HCT116 (cell line): ENCODE measurements at regions not wholly inside any gene's neighbourhood (a gene's known extent, or its start where the extent isn't known, plus 50 kb on each side); places are given as distances from the start of the nearest gene placed in this dataset.

Source experiments
- ATAC-seq: fragments of 200-7000 bp; cut with Tn5 transposase; 2 replicates; pipeline ENCODE4 v1.9.1; 2020; ENCODE audit warnings: mild to moderate bottlenecking, moderate library complexity
- BruUV-seq: library from RNA; stranded (reverse); fragments of 400-500 nt; replicated peaks from 2 replicates; lab custom pipeline; 2021; lab: Mats Ljungman, UMichigan
- CTCF ChIA-PET: fragments of 300-600 bp; sonication (Branson Sonifier 250); formaldehyde crosslinking; loops from one replicate; lab custom pipeline; 2021; ENCODE audit warnings: antibody characterized with exemption; lab: Charles Lee
- POLR2A ChIA-PET: fragments of 300-600, 350-600 bp; sonication (Branson Sonifier 250); formaldehyde crosslinking; loops from one replicate; lab custom pipeline; 2021; ENCODE audit warnings: antibody characterized with exemption; lab: Charles Lee
- RAD21 ChIA-PET, 2 experiments: fragments of 300-600 bp; sonication (Branson Sonifier 250); formaldehyde crosslinking; loops; one replicate each; lab custom pipeline; 2023; ENCODE audit warnings: low total read pairs in 2 of 2; ENCODE audit not compliant: uncharacterized antibody in 2 of 2, unreplicated experiment in 2 of 2, low non-redundant PET in 1 of 2; lab: Charles Lee
- DNase-seq: peaks from one replicate; pipeline ENCODE4 v3.0.0-alpha.2; 2010; ENCODE audit warnings: low read depth, low spot score
- H2AFZ ChIP-seq: fragments of 200-600 bp; shearing (Covaris generic), sonication (generic); 2 replicates; pipeline ENCODE4 v1.6.1; 2017; ENCODE audit warnings: low read depth, mixed run types, mixed read lengths, antibody characterized with exemption, low read length; ENCODE audit not compliant: poor library complexity, severe bottlenecking
- H3K27ac ChIP-seq: 2 replicates; pipeline ENCODE4 v1.5.1; 2012; ENCODE audit warnings: low read depth, low read length
- H3K27me3 ChIP-seq: fragments of 200-600 bp; sonication (generic); 2 replicates; pipeline ENCODE4 v1.6.1; 2016; ENCODE audit warnings: mixed run types, low read length, mixed read lengths; ENCODE audit not compliant: insufficient read depth
- H3K36me3 ChIP-seq, 2 experiments: fragments of 200-500 bp in 1 of 2; fragments of 200-600 bp in 1 of 2; sonication (Bioruptor generic) in 1 of 2; sonication (generic) in 1 of 2; 2 replicates each; pipeline versions ENCODE4 v1.5.1 to v1.6.1; 2014 to 2016; ENCODE audit warnings: low read length in 2 of 2, inconsistent platforms in 1 of 2, mixed read lengths in 1 of 2, mixed run types in 1 of 2; ENCODE audit not compliant: insufficient read depth in 2 of 2, control insufficient read depth in 1 of 2
- H3K4me1 ChIP-seq, 2 experiments: fragments of 200-600 bp in 1 of 2; sonication (generic) in 1 of 2; 2 replicates each; pipeline versions ENCODE4 v1.5.1 to v1.6.1; 2012 to 2017; ENCODE audit warnings: low read length in 2 of 2, inconsistent platforms in 1 of 2, mild to moderate bottlenecking in 1 of 2, mixed read lengths in 1 of 2, mixed run types in 1 of 2, moderate library complexity in 1 of 2; ENCODE audit not compliant: insufficient read depth in 2 of 2, control insufficient read depth in 1 of 2
- H3K4me2 ChIP-seq: fragments of 200-600 bp; sonication (generic); 2 replicates; pipeline ENCODE4 v1.6.1; 2017; ENCODE audit warnings: mixed run types, low read length, mixed read lengths
- H3K4me3 ChIP-seq, 2 experiments: fragments of 200-600 bp in 1 of 2; sonication (generic) in 1 of 2; replicated peaks in 1 of 2; 2 replicates each; pipeline ENCODE4 v1.5.1; 2011 to 2016; ENCODE audit warnings: low read length in 2 of 2, control low read depth in 1 of 2, low read depth in 1 of 2, mild to moderate bottlenecking in 1 of 2, mixed read lengths in 1 of 2, mixed run types in 1 of 2
- H3K79me2 ChIP-seq: fragments of 200-600 bp; sonication (generic); 2 replicates; pipeline ENCODE4 v1.6.1; 2017; ENCODE audit warnings: mild to moderate bottlenecking, mixed run types, low read length, moderate library complexity, mixed read lengths; ENCODE audit not compliant: insufficient read depth
- H3K9ac ChIP-seq: fragments of 200-600 bp; sonication (generic); 2 replicates; pipeline ENCODE4 v1.6.1; 2016; ENCODE audit warnings: low read length, mixed read lengths
- H3K9me2 ChIP-seq: fragments of 200-600 bp; sonication (generic), shearing (Covaris generic); 2 replicates; pipeline ENCODE4 v1.6.1; 2017; ENCODE audit warnings: mixed run types, mild to moderate bottlenecking, moderate library complexity; ENCODE audit not compliant: insufficient read depth
- H3K9me3 ChIP-seq, 2 experiments: fragments of 200-500 bp in 1 of 2; fragments of 200-600 bp in 1 of 2; sonication (Bioruptor generic) in 1 of 2; sonication (generic) in 1 of 2; 2 replicates each; pipeline ENCODE4 v1.6.1; 2014 to 2017; ENCODE audit warnings: low read length in 2 of 2, mixed read lengths in 2 of 2, inconsistent platforms in 1 of 2, low read depth in 1 of 2, mild to moderate bottlenecking in 1 of 2, mixed run types in 1 of 2, moderate library complexity in 1 of 2; ENCODE audit not compliant: control insufficient read depth in 1 of 2, insufficient read depth in 1 of 2
- H4K20me1 ChIP-seq: fragments of 200-600 bp; sonication (generic), shearing (Covaris generic); 2 replicates; pipeline ENCODE4 v1.6.1; 2017; ENCODE audit warnings: mixed run types, mild to moderate bottlenecking, moderate library complexity; ENCODE audit not compliant: insufficient read depth
- CEBPB ChIP-seq: IDR thresholded peaks from 2 replicates; pipeline ENCODE4 v1.6.1; 2012; ENCODE audit warnings: low read depth
- EGR1 ChIP-seq: IDR thresholded peaks from 2 replicates; pipeline ENCODE4 v1.6.1; 2012; ENCODE audit warnings: low read depth
- ELF1 ChIP-seq: IDR thresholded peaks from 2 replicates; pipeline ENCODE4 v1.6.1; 2012; ENCODE audit warnings: low read depth, borderline replicate concordance
- EZH2phosphoT487 ChIP-seq: fragments of 200-600 bp; IDR thresholded peaks from 2 replicates; pipeline ENCODE4 v1.6.1; 2018; ENCODE audit warnings: antibody characterized with exemption, borderline replicate concordance
- JUND ChIP-seq: IDR thresholded peaks from 2 replicates; pipeline ENCODE4 v1.6.1; 2012
- POLR2AphosphoS5 ChIP-seq: IDR thresholded peaks from 2 replicates; pipeline ENCODE4 v1.6.1; 2011; ENCODE audit warnings: mild to moderate bottlenecking, low read depth, low read length, moderate library complexity
- SIN3A ChIP-seq: IDR thresholded peaks from 2 replicates; pipeline ENCODE4 v1.6.1; 2012; ENCODE audit warnings: low read depth
- TCF7L2 ChIP-seq: IDR thresholded peaks from 2 replicates; pipeline ENCODE4 v1.7.0; 2011; ENCODE audit warnings: borderline replicate concordance, inconsistent platforms; ENCODE audit not compliant: insufficient read depth, insufficient read length; ENCODE audit errors: extremely low read depth
- YY1 ChIP-seq: IDR thresholded peaks from 2 replicates; pipeline ENCODE4 v1.6.1; 2011; ENCODE audit warnings: low read length, low read depth, moderate library complexity, mild to moderate bottlenecking; ENCODE audit not compliant: insufficient replicate concordance; ENCODE audit errors: extremely low read depth
- ZFX ChIP-seq: fragments of 450-650 bp; IDR thresholded peaks from 2 replicates; pipeline ENCODE4 v1.6.1; 2017
- ZNF274 ChIP-seq: fragments of 200-500 bp; sonication (Bioruptor generic); IDR thresholded peaks from 2 replicates; pipeline ENCODE4 v1.6.1; 2014; ENCODE audit warnings: mild to moderate bottlenecking, low read depth, low read length, inconsistent platforms
- intact Hi-C: fragments of 100-400 bp; cut with micrococcal nuclease; formaldehyde crosslinking; loops from 2 replicates; pipeline ENCODE4 v1.10.0; 2022
- TF ChIP-seq, protein P1 (sequence below): IDR thresholded peaks from 2 replicates; pipeline ENCODE4 v1.6.1; 2012

DNA sequence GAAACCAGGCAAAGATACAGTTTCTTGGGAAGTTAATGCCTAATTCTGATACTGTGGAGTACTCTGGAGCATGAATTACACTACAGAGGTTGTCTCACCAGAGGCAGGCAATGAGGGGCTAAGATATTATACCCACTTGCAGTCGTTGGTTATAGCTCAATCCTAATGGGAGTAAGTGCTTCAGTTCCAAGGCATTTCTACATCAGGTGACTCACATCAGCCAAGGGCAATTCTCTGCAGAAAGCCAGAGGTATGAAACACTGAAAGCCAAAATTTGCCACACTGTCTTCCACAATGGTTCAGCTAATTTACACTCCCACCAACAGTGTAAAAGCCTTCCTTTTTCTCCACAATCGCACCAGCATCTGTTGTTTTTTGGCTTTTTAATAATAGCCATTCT is 174.0 kb upstream of the IL15 start:
- Histone ChIP-seq H3K9ac (no peak overlapping the region), H3K79me2 (no peaks in the 10 kb centered on the region), H3K4me1 (peaks cover 0 to 9% of the 10 kb centered on the region in 2 experiments; a peak in 2 of 4 replicates), H3K27ac (no peak overlapping the region), H2AFZ (no peak overlapping the region), H3K4me2 (no peak overlapping the region), H3K27me3 (no peaks in the 10 kb centered on the region), H3K4me3 (no peak overlapping the region), H3K9me3 (no peaks in the 10 kb centered on the region), H3K36me3 (no peaks in the 10 kb centered on the region), H3K9me2 (0 out of 2 replicates have a peak, but pooled peaks cover 6% of the 10 kb centered on the region), H4K20me1 (no peaks in the 10 kb centered on the region)
- DNase-seq (no peak), ATAC-seq (no peak)
- ChIA-PET RAD21 (no interaction called here), CTCF (no interaction called here), POLR2A (no interaction called here)
- intact Hi-C loops = no loop called here
- TF ChIP-seq ELF1 = no peak
- no TSS peak for BruUV-seq

DNA sequence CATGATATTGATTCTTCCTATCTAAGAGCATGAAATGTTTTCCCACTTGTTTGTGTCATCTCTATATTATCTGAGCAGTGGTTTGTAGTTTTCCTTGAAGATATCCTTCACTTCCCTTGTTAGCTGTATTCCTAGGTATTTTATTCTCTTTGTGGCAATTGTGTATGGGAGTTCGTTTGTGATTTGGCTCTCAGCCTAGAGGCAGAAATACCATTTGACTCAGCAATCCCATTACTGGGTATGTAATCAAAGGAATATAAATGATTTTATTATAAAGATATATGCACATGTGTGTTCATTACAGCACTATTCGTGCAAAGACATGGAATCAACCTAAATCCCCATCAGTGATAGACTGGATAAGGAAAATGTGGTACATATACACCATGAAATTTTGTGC is 172.7 kb upstream of the IL15 start:
- H3K4me2 ChIP-seq = no peak overlapping the region
- RAD21 ChIA-PET = no interaction called here
- H3K27me3 ChIP-seq = no peaks in the 10 kb centered on the region
- no peaks in the 10 kb centered on the region for H3K36me3 ChIP-seq
- H4K20me1 ChIP-seq = no peaks in the 10 kb centered on the region
- no peaks in the 10 kb centered on the region for H3K9me3 ChIP-seq
- H2AFZ ChIP-seq = no peak overlapping the region
- no peak overlapping the region for H3K4me3 ChIP-seq
- H3K9me2 ChIP-seq = 0 out of 2 replicates have a peak, but pooled peaks cover 6% of the 10 kb centered on the region
- H3K79me2 ChIP-seq = no peaks in the 10 kb centered on the region
- H3K27ac ChIP-seq = no peak overlapping the region
- intact Hi-C loops = no loop called here
- POLR2A ChIA-PET = no interaction called here
- CTCF ChIA-PET = no interaction called here
- TF ChIP-seq EZH2phosphoT487 (no peak), CEBPB (no peak), JUND (no peak), ZFX (no peak), SIN3A (no peak), ELF1 (no peak), YY1 (no peak), TCF7L2 (no peak), POLR2AphosphoS5 (no peak), ZNF274 (no peak), EGR1 (no peak)
- TF ChIP-seq, protein P1, sequence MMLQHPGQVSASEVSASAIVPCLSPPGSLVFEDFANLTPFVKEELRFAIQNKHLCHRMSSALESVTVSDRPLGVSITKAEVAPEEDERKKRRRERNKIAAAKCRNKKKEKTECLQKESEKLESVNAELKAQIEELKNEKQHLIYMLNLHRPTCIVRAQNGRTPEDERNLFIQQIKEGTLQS = no peak
- TF ChIP-seq, all 23 proteins: peak for 0
- no peak overlapping the region for H3K9ac ChIP-seq
- DNase-seq (no peak), ATAC-seq (no peak)
- peaks cover 0 to 6% of the 10 kb centered on the region in 2 experiments; a peak in 2 of 4 replicates for H3K4me1 ChIP-seq
- BruUV-seq = no TSS peak
